ENCODE measurements at regions not wholly inside any gene's neighbourhood (a gene's known extent, or its start where the extent isn't known, plus 50 kb on each side); places are given as distances from the start of the nearest gene placed in this dataset.
A peak's percentile ranks its signal among the peaks of the same experiment; 100 is the strongest.

- FAIRE-seq, result no peak
- intact Hi-C loops (cut with DNase I), result no loop called here
Observed at GRCh38 chr4:78704317-78704716, 71.8 kb upstream of the BMP2K start.

GRCh38 chr4:78704981-78705683 is 71.0 kb upstream of the BMP2K start:
- FAIRE-seq (no peak), DNase-seq (peak in 1 of 5 donors; percentile 29)
- no peaks in the 10 kb centered on the region for H3K4me1 ChIP-seq (ENCODE audit: control insufficient read depth in 2 of 3, insufficient read depth in 2 of 3, low read depth in 1 of 3, low read length in 3 of 3)
- H3K27ac ChIP-seq (ENCODE audit: low read depth in 2 of 2, low read length in 2 of 2), result no peak overlapping the region
- no peak overlapping the region for H3K9ac ChIP-seq (ENCODE audit: low read length in 3 of 3)
- no peak overlapping the region for H3K4me3 ChIP-seq (ENCODE audit: low read length in 3 of 3)
- no peak for TF ChIP-seq CTCF (IDR thresholded peaks at IDR 0.05; ENCODE audit: borderline replicate concordance, extremely low read depth, insufficient read depth)
- H3K9me3 ChIP-seq (ENCODE audit: control insufficient read depth in 2 of 3, insufficient read depth in 1 of 3, low read length in 3 of 3), result peaks cover 0 to 10% (median 0%) of the 10 kb centered on the region in 3 donors
- H3K36me3 ChIP-seq (ENCODE audit: control insufficient read depth in 2 of 3, insufficient read depth in 3 of 3, low read length in 3 of 3), result no peaks in the 10 kb centered on the region
- H3K27me3 ChIP-seq (ENCODE audit: control insufficient read depth, insufficient read depth, low read length), result no peaks in the 10 kb centered on the region
- intact Hi-C loops (cut with DNase I), result no loop called here

More at GRCh38 chr4:78704317-78704716, 71.8 kb upstream of the BMP2K start:
- Histone ChIP-seq H3K27ac (ENCODE audit: low read depth in 2 of 2, low read length in 2 of 2) (no peak overlapping the region), H3K27me3 (ENCODE audit: control insufficient read depth, insufficient read depth, low read length) (no peaks in the 10 kb centered on the region), H3K36me3 (ENCODE audit: control insufficient read depth in 2 of 3, insufficient read depth in 3 of 3, low read length in 3 of 3) (no peaks in the 10 kb centered on the region), H3K4me1 (ENCODE audit: control insufficient read depth in 2 of 3, insufficient read depth in 2 of 3, low read depth in 1 of 3, low read length in 3 of 3) (no peaks in the 10 kb centered on the region), H3K9ac (ENCODE audit: low read length in 3 of 3) (no peak overlapping the region), H3K9me3 (ENCODE audit: control insufficient read depth in 2 of 3, insufficient read depth in 1 of 3, low read length in 3 of 3) (peaks cover 0 to 10% (median 0%) of the 10 kb centered on the region in 3 donors), H3K4me3 (ENCODE audit: low read length in 3 of 3) (no peak overlapping the region)
- no peak for TF ChIP-seq CTCF (IDR thresholded peaks at IDR 0.05; ENCODE audit: borderline replicate concordance, extremely low read depth, insufficient read depth)
- no peak for DNase-seq

DNA sequence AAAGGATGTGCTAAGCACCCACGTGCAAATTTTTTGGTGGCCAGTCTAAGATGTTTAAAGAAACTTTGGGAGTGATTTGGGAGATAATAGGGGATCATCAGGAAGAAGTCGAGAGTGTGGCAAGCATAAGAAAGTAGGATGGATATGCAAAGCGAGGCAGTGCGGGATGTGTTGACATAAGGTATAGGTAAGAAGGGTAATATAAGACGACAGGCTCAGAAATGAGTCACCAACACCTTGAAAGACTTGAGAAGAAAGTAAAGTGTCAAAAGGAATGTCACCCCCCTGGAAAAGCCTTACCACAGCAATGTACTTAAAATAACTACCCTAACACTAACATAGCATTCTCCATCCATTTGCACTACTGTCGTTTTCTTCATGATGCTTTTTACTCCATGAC is 69.8 kb upstream of the BMP2K start:
- Histone ChIP-seq H3K36me3 (ENCODE audit: control insufficient read depth in 2 of 3, insufficient read depth in 3 of 3, low read length in 3 of 3) (no peaks in the 10 kb centered on the region), H3K27me3 (ENCODE audit: control insufficient read depth, insufficient read depth, low read length) (no peaks in the 10 kb centered on the region), H3K9ac (ENCODE audit: low read length in 3 of 3) (no peak overlapping the region), H3K4me1 (ENCODE audit: control insufficient read depth in 2 of 3, insufficient read depth in 2 of 3, low read depth in 1 of 3, low read length in 3 of 3) (no peaks in the 10 kb centered on the region), H3K27ac (ENCODE audit: low read depth in 2 of 2, low read length in 2 of 2) (no peak overlapping the region), H3K9me3 (ENCODE audit: control insufficient read depth in 2 of 3, insufficient read depth in 1 of 3, low read length in 3 of 3) (peaks cover 0 to 10% (median 0%) of the 10 kb centered on the region in 3 donors), H3K4me3 (ENCODE audit: low read length in 3 of 3) (no peak overlapping the region)
- DNase-seq (no peak), FAIRE-seq (no peak)
- TF ChIP-seq CTCF (IDR thresholded peaks at IDR 0.05; ENCODE audit: borderline replicate concordance, extremely low read depth, insufficient read depth), result no peak
- intact Hi-C loops (cut with DNase I), result no loop called here
